ENCODE measurements at regions not wholly inside any gene's neighbourhood (a gene's known extent, or its start where the extent isn't known, plus 50 kb on each side); places are given as distances from the start of the nearest gene placed in this dataset.

DNA sequence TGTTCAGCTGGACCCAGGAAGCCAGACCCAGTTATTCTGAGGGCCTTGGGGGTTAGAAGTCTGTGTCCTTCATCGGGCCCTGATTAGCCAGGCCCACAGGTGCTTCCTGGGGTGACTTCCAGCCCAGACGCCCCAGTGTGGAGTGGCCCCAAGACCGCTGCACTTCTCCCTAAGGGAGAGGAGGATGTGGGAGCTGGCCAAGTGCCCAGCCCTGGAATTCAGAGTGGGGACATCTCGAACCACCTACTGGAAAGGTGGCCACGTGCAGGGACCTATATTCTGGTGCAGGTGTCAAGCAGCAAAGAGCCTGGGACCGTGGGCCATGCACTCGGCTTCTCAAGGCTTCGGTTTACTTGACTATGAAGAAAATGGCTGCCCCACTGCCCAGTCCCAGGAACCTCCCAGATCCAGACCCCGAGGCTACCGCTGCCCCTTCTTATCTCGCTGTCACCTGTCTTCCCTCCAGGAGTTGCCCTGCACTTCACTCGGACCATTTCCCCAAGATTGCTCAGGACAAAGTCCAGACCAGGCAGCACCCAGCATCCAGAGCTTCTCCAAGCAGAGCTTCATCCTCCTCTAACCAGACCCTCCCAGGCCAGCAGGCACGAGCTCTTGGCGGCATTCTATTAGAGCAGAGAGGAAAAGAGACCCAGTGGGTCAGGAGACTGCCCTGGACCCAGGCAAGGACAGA lies 142.8 kb upstream of the ID2 start:
- DNase-seq: no peak

DNA sequence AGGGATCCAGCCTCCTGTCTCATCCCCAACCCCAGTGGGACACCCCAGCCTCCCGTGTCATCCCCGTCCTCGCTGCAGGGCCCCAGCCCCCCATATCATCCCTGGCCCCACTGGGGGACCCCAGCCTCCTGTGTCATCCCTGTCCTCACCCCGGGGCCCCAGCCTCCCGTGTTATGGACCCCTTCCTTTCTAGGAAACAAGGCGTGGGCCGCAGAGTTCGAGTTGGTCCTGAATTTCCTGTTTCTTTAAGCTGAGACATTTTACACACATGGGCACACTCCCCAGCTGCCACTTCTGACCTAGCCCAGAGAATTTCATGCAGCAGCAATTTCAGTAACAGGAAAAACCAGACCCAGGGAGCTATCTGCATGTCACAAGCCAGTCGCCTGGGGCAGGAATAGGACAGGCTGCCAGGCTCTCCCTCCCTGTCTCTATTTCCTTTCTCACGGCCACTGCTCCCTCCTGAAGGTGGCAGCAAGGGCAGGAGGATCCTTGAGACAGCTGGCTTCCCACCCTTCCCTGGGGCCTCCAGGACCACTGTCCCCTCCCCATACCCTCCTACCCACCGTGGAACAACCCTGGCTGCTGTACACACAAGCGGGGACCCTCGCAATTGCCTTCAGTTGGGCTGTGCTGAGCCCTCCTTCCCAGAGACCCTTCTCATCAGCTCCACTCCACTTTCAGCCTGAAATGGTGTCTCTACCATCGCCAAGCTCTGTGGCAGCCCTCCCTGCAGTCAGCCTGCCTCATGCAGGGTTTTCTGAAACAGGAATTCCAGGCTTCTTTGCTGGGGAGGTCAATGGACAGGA lies 141.9 kb upstream of the ID2 start:
- peak in 1 of 2 experiments; percentile 24 for DNase-seq

DNA sequence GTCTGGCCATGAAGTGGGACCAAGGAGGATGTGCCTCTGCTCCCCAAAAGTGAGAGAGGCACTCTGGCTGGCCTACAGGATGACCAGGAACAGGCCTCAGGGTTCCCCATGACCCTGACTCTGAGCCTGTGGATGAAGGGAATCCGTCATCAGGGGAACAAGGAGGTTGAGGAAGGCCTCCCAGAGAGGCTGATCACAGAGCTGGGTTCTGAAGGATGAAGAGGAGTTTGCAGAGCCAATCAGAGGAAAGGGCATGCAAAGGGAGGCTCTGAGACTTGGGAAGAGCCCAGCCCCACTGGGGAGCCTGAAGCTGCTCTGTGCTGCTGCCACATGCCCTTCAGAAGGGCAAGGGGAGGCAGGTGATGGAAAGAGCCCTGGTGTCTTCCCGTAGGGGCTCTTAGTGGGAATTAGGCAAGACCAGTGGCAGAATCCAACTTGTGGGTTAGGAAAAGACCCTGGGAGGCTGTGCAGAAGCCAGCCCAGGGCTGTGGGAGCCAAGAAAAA lies 141.3 kb upstream of the ID2 start:
- DNase-seq: no peak

DNA sequence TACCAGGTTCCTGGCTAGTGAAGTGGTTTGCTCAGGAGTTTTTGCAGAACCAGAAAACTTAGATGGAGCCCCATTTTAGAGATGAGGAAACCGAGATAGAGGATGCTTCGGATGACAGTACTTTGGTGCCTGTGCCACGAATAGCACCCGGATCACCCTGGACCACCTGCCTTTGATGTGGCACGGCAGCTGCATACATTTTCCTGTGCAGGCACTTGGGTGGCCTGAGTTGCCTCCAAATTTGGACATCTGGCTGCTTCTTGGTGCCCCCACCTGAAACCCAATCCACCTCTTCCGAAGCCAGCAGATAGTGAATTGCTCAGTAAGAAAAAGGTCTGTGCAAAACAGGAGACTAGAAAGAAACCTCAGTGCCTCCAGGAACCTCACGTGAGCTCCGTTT lies 140.6 kb upstream of the ID2 start:
- DNase-seq: peak; percentile 42 to 43

DNA sequence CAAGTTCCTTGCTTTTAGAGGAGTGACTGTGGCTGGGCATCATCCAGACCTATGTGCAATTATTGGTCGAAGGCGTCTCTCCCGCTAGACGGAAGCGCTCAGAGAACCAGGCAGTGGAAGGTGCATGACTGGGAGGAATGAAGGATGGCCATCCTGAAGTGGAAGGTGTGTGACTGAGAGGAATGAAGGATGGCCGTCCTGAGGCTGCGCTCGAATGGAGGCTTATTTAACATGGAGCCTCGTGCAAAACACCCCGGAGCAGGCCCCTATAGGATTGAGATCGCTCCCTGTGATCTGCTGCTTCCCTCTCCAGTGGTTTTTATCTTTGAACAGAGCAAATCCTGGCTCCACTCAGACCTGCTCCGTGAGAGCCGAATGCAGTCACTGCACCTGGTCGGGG lies 140.2 kb upstream of the ID2 start:
- no peak for DNase-seq

DNA sequence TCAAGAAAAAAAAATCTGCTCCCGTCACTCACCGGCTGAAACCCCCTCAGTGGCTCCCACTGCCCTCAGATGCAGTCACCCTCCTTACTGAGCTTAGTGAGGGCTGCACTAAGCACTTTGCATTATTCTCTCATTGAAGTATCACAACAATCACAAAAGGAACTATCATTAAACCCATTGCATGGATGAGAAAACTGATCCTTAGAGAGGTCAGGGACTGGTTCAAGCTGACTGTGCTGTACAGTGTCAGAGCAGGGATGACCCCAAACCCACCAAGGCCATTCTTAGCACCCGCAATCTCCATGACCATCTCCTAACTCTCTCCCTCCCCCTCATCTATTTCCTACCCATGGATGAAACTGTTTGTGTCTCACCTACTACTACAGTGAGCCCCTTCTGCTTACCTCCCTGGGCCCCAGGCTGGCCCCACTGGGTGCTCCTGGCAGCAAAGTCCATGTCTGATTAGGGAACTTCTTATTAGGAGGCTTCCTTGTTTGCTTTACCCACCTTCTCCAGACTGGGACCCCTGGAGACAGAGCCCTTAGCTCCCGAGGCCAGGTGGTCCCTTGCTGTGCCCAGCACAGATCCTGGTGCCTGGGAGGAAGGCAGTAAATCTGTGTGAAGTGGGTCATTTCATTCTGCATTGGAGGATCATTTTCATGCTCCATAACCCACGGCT lies 139.3 kb upstream of the ID2 start:
- no peak for DNase-seq

DNA sequence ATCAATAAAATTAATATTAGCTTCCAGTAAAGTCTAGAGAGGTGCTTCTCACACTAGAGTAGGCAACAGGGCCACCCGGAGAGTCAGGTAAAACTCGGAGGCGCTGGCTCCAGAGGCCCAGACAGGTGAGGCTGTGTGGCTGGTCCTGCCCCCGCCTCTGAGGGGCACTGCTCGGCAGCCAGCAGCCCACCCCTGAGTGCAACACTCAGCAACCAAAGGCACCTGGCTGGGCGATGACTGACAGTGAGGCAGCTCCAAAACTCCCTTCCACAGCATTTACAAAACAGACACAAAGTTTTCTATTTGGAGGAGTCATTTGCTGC lies 138.8 kb upstream of the ID2 start:
- DNase-seq: peak; percentile 78 to 80

DNA sequence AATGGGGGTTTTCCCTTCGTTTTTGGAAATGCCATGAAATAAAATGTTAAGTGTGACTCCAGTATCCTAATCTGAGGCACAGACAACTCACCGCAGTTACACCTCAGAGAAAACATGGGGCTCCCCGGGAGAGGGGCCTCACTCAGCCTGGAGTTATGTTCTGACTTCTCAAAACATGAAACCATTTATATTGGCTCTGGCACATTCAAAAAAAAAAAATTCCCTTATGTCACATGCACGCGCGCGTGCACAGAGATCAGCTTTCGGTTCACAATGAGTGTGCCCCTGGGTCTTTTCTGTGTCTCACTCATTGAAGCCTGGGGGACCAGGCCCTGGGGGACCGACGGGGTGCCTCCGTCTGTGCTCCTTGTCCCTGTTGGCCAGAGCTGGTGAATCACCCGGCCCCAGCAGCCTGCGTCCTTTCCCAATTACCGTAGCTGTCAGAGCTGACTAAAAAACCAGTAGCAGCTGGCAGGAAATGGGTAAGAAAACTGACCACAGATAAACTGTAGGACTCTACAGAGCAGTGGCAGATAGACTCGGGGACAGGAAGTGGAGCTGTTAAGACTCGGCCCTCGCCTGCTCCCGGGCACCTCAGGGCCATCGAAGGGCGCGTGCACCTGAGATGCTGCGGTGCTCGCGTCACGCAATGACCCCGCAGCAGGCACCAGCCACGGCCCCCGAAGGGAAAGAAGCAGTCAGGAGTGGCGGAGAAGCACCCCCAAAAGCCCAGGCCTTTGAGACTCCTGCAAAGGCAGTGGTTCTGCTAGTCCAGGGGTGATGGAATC lies 138.3 kb upstream of the ID2 start:
- DNase-seq: peak; percentile 88 to 90

DNA sequence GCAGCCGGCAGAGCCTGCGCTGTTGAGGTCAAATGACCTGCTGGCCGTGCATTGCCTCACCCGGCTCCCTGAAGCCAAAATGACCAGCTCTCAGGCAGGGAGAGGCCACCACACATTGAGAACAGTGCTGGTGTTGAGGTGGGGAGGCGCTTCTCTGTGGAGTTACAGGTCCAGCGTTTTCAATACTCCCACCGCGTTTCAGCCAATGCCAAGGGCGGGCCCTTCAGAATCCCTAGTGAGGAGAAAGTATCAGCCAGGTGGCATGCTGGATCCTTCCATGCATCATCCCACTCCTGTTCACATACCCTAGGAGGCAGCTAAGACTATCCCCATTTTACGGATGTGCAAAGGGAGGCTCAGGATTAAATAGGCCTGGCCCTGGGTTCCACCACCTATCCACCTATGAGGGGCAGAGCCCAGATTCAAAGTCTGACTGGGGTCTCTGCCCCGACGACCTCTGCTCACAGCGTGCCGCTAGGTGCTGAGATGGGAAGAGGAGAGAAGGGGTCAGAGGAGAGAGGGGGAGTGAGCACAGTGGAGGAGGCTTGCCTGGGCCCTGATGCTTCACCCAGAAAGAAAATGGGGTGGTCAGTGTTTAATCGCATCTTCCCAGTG lies 137.6 kb upstream of the ID2 start:
- DNase-seq: peak in 1 of 2 experiments; percentile 65

DNA sequence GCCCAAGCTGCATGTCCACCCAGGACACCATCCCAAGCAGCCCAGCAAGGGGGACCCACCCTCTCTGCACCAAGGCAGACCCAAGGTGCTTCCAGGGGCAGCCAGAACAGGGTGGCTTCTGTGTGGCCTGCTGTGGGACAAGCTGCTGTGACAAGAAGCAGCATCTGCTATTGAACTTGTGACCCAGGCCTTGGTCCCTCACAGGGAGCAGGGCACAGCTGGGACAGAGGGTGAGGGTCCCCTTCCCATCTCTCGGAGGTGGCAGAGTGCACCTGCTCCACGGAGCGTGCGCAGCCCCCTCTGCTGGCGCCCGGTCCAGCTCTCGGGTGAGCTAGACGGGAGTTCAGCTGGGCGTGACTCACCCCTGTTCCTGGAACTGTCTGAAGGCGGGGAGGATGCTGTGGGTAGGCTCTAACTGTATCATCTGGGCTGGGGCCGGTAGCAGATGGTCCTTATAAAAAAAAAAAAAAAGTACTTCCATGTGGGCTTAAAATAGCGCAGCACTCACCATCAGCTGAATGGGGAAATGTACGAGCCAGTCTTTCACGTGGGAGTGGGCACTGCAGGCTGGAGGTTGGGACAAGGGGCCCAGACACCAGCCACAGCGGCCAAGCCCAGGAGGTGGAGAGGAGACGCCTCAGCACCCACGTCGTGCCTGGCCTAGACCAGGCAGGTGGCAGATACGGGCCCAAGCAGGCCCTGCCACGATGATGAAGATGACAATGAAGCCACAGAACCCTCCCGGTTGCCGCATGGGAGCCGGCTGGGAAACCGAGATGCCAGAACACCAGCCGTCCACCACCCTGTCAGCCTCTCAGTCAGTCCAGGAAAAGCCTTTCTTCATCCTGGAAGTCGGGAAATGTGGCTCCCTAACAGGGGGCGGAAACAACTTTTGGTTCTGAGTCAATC lies 136.8 kb upstream of the ID2 start:
- peak; percentile 91 to 93 for DNase-seq

DNA sequence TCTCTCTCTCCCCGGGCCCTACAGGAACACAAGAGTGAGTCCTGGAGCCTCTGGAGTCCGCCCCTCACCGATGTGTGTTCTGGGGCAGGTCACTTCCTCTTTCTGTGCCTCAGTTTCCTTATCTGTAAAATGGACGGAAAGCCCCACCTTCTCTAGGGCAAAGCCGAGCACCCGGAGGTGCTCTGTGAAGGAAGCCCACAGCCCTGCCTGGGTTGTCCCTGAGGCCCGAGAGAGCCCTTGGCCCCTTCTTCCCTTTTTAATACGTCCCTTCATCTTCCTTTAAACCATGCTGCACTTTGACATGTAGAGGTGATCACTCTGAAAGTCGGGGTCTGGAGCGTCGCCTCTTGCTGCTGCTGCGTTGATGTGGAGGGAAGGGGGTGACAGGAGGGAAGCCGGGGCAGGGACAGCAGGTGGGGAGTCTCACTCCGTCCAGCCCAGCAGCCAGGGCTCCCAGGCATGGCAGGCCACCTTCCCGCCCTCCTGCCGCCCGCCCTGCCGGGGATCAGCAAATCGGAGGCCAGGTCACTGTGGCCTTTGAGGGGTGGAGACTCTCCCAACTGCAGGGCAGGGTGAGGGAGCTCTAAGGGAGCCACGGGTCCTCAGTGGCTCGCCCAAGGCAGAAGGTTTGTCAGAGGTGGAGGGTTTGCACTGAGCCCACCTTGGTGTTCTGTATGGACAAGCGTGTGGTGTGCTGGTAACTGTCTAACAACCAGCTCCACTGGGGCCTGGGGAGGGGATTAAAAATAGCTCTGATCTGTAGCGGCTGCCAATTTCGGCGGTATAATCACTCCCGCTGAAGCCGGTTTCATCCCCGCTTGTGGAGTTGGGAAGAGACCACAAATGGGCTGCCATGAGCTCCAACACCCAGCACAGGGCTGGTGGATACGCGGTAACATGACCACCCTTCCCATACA lies 135.9 kb upstream of the ID2 start:
- DNase-seq: peak in 1 of 2 experiments; percentile 28

DNA sequence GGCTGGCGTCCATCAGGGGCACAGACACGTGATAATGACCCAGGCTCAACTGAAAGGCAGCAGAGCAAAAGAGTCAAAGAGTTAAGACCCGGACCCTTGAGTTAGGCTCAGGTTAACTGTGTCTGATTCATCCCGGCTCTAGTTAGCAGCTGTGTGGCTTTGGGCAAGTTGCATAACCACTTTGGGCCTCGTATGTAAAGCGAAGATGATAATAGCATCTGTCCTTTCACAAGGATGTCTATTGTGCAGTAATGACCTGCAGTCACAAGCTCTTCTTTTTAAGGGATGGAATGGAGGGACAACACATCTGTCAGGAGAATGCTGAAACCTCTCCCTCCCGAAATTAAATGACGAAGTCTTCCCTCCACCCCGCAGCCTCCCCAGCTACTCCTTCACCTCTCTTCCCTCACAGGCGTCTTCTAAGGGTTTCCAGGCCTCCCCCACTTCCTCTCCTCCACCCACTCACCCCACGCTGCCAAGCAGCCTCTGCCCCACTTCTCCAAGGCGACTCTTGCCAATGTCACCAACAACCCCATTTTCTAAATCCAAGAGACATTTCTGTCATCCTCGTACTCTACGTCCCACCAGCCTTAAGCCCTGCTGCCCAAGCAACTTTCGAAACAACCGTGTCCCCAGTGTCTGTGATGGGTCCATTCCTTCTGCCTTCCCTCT lies 135.1 kb upstream of the ID2 start:
- DNase-seq: peak; percentile 39 to 48

DNA sequence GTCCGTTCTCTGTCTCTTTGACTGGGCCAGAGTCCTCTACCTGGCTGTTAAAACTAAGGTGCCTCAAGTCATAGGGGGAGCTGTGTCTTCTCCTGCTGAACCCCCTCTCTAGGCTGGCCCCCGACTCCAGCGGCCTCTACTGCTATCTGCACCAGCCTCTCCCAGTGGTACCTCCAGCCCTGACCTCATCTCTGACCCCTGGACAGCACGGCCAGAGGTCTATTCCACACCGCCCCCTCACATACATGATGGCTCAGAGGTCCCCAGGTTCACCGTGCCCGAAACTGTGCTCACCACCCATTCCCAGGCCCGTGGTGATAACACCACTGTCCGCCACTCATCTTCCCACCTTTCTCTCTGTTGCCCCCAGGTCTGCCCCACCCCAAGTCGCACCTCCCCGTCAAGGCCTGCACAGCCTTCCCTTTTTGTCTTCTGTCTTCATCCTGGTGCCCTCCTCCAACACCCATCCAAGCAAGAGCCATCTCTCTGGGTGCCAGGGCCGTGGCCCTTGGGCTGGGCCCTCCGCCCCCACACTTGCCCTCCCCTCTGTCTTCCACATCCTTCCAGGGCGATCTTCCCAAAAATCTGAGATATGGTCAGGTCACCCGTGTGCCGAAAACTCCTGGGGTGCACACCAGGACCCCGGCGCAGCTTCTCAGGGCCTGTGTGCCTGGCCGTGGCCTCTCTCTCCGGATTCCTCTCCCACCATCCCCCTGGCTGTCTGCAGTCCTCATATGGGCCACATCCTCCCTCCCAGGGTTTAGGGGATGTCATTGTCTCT lies 134.4 kb upstream of the ID2 start:
- DNase-seq: peak in 1 of 2 experiments; percentile 15

DNA sequence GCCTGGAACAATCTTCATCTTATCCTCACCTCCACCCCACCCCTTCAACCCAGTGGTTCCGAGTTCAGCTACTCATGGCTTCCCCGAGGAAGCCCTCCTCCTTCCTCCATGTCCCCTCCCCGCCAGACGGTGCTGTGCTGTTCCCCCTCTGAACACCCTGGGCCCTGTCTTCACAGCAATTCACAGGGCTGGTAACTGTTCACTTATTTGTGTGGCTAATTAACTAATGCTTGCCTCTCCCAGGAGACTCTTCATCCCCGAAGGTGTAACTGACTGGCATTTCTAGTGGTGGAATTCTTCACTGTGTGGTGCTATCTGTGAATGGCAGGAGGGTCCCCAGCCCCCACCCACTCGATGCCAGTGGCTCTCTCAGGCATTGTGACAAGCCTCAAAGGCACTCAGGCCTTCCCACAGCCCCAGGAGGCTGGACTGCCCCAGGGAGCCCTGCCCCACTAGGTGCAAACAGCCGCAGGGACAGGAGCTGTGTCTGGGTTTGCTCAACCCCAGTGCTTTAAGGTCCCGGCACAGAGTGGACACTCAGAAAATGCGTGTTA lies 133.7 kb upstream of the ID2 start:
- DNase-seq: no peak

DNA sequence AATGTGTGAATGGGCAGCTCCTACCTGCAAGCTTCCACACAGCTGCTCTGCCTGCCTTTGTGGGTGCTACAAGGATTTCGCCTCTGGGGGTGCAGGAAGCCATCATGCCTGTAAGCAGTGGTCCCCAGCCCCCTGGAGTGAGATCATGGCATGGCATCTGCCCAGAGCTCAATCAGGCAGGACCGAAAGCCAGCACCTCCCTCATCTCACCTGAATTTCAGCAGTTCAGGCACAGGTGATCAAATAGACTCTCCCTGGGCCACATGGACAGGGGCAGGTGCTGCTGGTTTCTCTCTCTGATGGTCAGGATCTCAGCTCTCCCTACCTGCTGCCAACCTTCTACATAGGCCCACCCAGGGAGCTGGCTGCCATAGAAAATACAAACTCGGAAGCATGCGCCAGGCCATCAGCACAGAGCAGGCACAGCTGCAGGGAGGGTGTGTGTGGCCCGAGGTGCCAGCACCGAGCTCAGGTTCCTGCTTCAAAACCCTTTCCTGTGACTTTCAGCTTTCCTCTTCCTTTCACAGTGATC lies 133.2 kb upstream of the ID2 start:
- no peak for DNase-seq

DNA sequence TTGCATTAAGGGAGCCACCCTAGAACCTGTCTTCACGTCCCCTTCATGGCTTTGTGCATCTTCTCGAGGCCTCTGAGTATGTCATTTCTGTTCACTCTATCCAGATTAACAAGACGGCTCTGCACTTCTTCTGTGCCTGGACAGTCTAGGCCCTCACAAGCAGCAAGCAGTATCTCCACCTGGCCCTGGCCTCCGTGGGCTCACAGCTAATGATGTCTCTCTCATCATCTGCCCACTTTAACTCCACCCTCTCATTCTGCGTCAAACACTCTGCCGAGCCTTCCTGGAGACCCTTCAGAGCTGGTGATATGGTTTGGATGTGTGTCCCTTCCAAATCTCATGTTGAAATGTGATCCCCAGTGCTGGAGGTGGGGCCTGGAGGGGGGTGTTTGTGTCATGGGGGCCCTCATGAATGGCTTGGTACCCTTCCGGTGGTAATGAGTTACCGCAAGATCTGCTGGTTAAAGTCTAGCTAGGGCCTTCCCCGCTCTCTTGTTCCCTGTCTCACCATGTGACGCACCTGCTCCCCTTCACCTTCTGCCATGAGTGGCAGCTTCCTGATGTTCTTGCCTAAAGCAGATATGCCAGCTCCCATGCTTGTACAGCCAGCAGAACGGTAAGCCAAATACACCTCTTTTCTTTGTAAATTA lies 132.5 kb upstream of the ID2 start:
- no peak for DNase-seq

DNA sequence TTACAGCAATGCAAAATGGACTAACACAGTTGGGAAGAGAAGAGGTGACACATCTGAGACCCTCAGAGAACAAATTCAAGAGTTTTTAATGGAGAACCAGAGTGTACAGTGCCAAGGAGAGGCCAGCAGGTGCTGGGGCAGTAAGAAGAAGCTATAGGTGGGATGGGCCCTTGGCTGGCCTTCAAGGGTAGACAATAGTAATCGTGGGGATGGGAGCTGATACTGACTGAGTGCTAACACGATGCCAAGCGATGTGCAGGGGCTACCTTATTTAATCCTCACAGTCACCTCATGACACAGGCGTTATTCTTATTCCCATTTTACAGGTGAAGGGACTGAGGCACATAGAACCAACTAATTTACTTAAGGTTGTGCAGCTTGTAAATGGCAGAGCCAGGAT lies 131.9 kb upstream of the ID2 start:
- peak in 1 of 2 experiments; percentile 8 for DNase-seq

DNA sequence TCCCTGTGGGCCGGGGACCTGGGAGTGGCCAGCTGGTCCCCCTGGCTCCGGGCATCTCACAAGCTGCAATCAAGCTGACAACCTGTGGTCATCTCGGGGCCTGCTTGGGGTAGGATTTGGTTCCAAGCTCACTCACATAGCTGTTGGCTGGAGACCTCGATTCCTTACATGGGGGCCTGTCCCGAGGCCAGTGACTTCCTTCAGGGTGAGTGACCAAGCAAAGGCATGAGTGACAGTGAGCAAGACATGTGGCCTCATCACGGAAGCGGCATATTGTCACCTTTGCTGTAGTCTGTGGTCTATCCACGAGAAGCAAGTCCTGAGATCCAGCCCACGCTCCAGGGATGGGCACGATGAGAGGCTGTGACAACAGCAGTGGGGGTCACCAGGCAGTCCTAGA lies 131.4 kb upstream of the ID2 start:
- peak in 1 of 2 experiments; percentile 20 for DNase-seq
